Heart right ventricle (tissue), 16 donors: ENCODE measurements at regions not wholly inside any gene's neighbourhood (a gene's known extent, or its start where the extent isn't known, plus 50 kb on each side); places are given as distances from the start of the nearest gene placed in this dataset.

Experiments
- ATAC-seq, 8 donors: fragments of 200-7000 bp; cut with Tn5 transposase; one replicate each; pipeline ENCODE4 v1.9.1; 2020; ENCODE audit warnings: mild to moderate bottlenecking in 8 of 8, moderate library complexity in 8 of 8, moderate number of reproducible peaks in 1 of 8
- DNase-seq, 2 donors: peaks; one replicate each; pipeline ENCODE4 v3.0.0-alpha.2; 2020
- H3K27ac ChIP-seq, 10 donors: fragments of 200-600 bp; sonication (generic) in 2 of 10; one replicate each; pipeline versions ENCODE4 v1.5.0 to v1.8.0; 2020 to 2022; ENCODE audit warnings: mild to moderate bottlenecking in 3 of 10
- H3K27me3 ChIP-seq, 7 donors: fragments of 200-600 bp; one replicate each; pipeline ENCODE4 v1.8.0; 2021 to 2022; ENCODE audit warnings: mild to moderate bottlenecking in 2 of 7
- H3K36me3 ChIP-seq, 9 donors: fragments of 200-600 bp; sonication (generic) in 1 of 9; one replicate each; pipeline versions ENCODE4 v1.5.0 to v1.8.0; 2020 to 2022; ENCODE audit warnings: mild to moderate bottlenecking in 2 of 9
- H3K4me1 ChIP-seq, 9 donors: fragments of 200-600 bp; sonication (generic) in 1 of 9; one replicate each; pipeline versions ENCODE4 v1.5.0 to v1.8.0; 2020 to 2022; ENCODE audit warnings: mild to moderate bottlenecking in 4 of 9
- H3K4me3 ChIP-seq, 10 donors: fragments of 200-600 bp; sonication (generic) in 2 of 10; one replicate each; pipeline versions ENCODE4 v1.5.0 to v1.8.0; 2020 to 2022; ENCODE audit warnings: mild to moderate bottlenecking in 7 of 10, moderate library complexity in 2 of 10
- H3K9me3 ChIP-seq, 11 donors: fragments of 200-600 bp in 10 of 11; sonication (generic) in 2 of 11; one replicate each; pipeline versions ENCODE4 v1.5.0 to v1.8.0; 2013 to 2022; ENCODE audit warnings: mild to moderate bottlenecking in 2 of 11, control low read depth in 1 of 11, moderate library complexity in 1 of 11
- CTCF ChIP-seq, 9 donors: fragments of 200-600 bp; sonication (generic) in 2 of 9; IDR thresholded peaks; one replicate each; pipeline versions ENCODE4 v1.5.0 to v1.8.0; 2021 to 2022; ENCODE audit warnings: antibody characterized with exemption in 9 of 9, mild to moderate bottlenecking in 5 of 9, moderate library complexity in 1 of 9
- WGBS, 2 donors: extraction: QIAGEN DNeasy Blood & Tissue Kit; methylation state at CpG; one replicate each; pipeline ENCODE4 v1.1.7; 2013; ENCODE audit warnings: inconsistent platforms in 1 of 2; 5-methylcytosine and 5-hydroxymethylcytosine counted together
- intact Hi-C, 10 donors: fragments of 100-400 bp; cut with DNase I; formaldehyde crosslinking; loops; one replicate each; pipeline versions ENCODE4 v1.11.1 to v1.14.2; 2022
- donor health status: Arrhythmogenic right ventricular cardiomyopathy.
- donor health status: ischemic (EF 13 %, LVEDD 7.1; RV severe dilation, severe dysfunction).
- donor health status: healthy with polysubstance abuse.
- donor health status: DM: no; HTN: yes; CAD: no.
- donor health status: DM: no; HTN: no; CAD: no.
- donor health status: ischemic (EF 25% LVEDD 6.9; RV normal size, moderate dysfunction).
- donor health status: ischemic (EF 25% LVEDD 5.7; RV mildly dilated, moderate dysfunction).
- donor health status: healthy.
- donor health status: DM: yes; HTN: yes; CAD: no.
- donor health status: Ischemic cardiomyopathy.
- donor health status: ischemic (EF 35%, LVEDD 5.7; RV mildly dilated, moderate dysfunction).
- donor health status: nonischemic (EF 11% LVEDD 7.7; RV severe dilation, severe dysfunction).
- donor health status: DM: yes; HTN: yes; CAD: no.
- donor health status: PGD.
- donor health status: ischemic (EF 29% LVEDD 5.4; RV normal size, mild dysfunction).
- donor health status: nonischemic (EF 23%, LVEDD 6.1; RV moderate dilation, normal function).

GRCh38 chr7:91565499-91566401 is 301.5 kb downstream of the FZD1 start:
- Histone ChIP-seq H3K9me3 (no peaks in the 10 kb centered on the region), H3K27me3 (no peaks in the 10 kb centered on the region), H3K27ac (no peak overlapping the region), H3K4me3 (no peak overlapping the region), H3K36me3 (no peaks in the 10 kb centered on the region), H3K4me1 (peaks cover 0 to 8% (median 0%) of the 10 kb centered on the region in 9 donors)
- intact Hi-C loops, result no loop called here
- ATAC-seq (no peak), DNase-seq (no peak)
- 77 to 84% methylated on average over 13 of the region's 13 CpGs for WGBS, 2 donors
- TF ChIP-seq CTCF (IDR thresholded peaks at IDR 0.05), result no peak

- no peak for ATAC-seq
- DNase-seq, result no peak
- Histone ChIP-seq H3K36me3 (no peaks in the 10 kb centered on the region), H3K4me3 (no peak overlapping the region), H3K9me3 (no peaks in the 10 kb centered on the region), H3K4me1 (peaks cover 0 to 8% (median 0%) of the 10 kb centered on the region in 9 donors), H3K27me3 (no peaks in the 10 kb centered on the region), H3K27ac (no peak overlapping the region)
- no peak for TF ChIP-seq CTCF (IDR thresholded peaks at IDR 0.05)
- intact Hi-C loops, result no loop called here
- WGBS, 2 donors, result 93 to 100% methylated on average over 3 of the region's 3 CpGs
These were observed 302.1 kb downstream of the FZD1 start for GRCh38 chr7:91566402-91566732.

- Histone ChIP-seq H3K27ac (no peak overlapping the region), H3K4me3 (no peak overlapping the region), H3K36me3 (no peaks in the 10 kb centered on the region), H3K4me1 (peaks cover 0 to 8% (median 0%) of the 10 kb centered on the region in 9 donors), H3K27me3 (no peaks in the 10 kb centered on the region), H3K9me3 (no peaks in the 10 kb centered on the region)
- WGBS, 2 donors, result 81 to 82% methylated on average over 7 of the region's 7 CpGs
- no peak for TF ChIP-seq CTCF (IDR thresholded peaks at IDR 0.05)
- no peak for ATAC-seq
- DNase-seq, result no peak
- intact Hi-C loops, result no loop called here
These were observed 303.1 kb downstream of the FZD1 start for GRCh38 chr7:91567081-91568012.

GRCh38 chr7:91568138-91568537 is 303.9 kb downstream of the FZD1 start:
- Histone ChIP-seq H3K9me3 (no peaks in the 10 kb centered on the region), H3K4me3 (no peak overlapping the region), H3K27ac (no peak overlapping the region), H3K36me3 (no peaks in the 10 kb centered on the region), H3K27me3 (no peaks in the 10 kb centered on the region), H3K4me1 (peaks cover 0 to 8% (median 0%) of the 10 kb centered on the region in 9 donors)
- 98 to 100% methylated on average over 1 of the region's 1 CpG for whole genome bisulfite sequencing, 2 donors
- intact Hi-C loops, result no loop called here
- TF ChIP-seq CTCF (IDR thresholded peaks at IDR 0.05), result no peak
- ATAC-seq (no peak), DNase-seq (no peak)
